ENCODE measurements at regions not wholly inside any gene's neighbourhood (a gene's known extent, or its start where the extent isn't known, plus 50 kb on each side); places are given as distances from the start of the nearest gene placed in this dataset.
"Not testable (repeated sequence)": the region's sequence is repeated elsewhere in the genome, so short reads cannot be mapped to it uniquely, and the experiment has no call there.

DNA sequence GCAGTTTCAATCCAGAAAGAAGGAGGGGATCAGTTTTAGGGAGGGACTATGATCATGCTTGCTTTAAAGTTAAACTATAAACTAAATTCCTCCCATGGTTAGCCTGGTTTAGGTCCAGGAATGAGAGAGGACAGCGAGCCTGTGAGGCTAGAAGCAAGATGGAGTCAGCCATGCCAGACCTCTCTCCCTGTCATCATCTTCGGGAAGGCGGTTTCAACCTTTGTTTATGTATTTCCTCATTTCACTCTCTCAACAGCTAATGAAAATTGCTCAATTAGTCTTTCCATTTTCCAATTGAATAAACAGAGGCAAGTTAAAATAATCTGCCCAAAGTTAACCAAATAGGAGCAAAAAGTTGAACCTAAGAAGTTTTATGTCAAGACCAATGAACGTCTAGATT lies 201.5 kb downstream of the KCNJ2 start:
- DNase-seq (ENCODE audit: low read depth, low spot score): no peak

DNA sequence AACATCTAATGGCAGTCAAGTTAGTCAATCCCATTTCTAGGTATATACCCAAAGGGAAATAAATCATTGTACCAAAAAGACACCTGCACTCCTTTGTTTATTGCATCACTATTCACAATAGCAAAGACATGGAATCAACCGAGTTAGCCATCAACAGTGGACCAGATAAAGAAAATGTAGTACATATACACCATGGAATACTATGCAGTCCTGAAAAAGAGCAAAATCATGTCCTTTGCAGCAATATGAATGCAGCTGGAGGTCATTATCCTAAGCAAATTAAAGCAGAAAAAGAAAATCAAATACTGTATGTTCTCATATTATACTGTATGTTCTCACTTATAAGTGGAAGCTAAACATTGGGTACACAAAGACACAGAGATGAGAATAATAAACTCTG lies 204.0 kb downstream of the KCNJ2 start:
- no peak for DNase-seq (ENCODE audit: low read depth, low spot score)

DNA sequence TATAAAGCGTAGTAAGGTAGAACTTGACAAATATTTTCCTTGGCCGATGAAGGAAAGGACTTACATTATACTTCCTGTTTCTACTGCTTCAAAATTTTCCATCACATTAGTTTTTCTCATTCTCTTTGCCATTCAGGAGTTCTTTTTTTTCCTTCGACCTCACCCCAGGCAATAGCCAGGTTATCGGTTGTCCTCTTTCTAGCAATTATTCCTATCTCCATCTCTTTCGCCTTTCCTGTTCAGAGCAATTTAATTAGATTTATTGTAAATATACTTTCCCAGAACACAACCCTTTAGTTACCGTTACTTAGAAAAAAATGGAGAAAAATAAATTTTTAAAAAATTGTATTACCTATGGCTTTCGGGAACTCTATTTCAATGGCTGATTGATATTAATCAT lies 205.2 kb downstream of the KCNJ2 start:
- no peak for DNase-seq (ENCODE audit: low read depth, low spot score)

DNA sequence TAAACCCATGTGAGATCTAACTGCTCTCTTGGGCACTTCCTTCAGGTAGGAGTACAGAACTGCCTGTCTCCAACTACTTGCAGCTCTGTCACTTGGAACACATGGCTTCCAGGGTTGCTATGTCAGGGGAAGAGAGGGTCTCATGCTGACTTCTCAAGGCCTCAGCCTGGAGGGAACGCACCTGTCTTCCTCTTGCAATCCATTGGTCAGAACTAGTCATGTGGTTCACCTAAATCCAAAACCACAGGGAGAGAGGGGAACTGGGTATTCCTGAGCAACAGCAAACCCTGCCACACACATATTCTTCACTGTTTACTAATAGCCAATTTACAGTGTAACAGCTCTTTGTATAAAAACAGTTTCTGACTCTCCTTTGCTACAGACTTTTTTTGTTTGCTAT lies 206.1 kb downstream of the KCNJ2 start:
- DNase-seq (ENCODE audit: low read depth, low spot score): no peak

DNA sequence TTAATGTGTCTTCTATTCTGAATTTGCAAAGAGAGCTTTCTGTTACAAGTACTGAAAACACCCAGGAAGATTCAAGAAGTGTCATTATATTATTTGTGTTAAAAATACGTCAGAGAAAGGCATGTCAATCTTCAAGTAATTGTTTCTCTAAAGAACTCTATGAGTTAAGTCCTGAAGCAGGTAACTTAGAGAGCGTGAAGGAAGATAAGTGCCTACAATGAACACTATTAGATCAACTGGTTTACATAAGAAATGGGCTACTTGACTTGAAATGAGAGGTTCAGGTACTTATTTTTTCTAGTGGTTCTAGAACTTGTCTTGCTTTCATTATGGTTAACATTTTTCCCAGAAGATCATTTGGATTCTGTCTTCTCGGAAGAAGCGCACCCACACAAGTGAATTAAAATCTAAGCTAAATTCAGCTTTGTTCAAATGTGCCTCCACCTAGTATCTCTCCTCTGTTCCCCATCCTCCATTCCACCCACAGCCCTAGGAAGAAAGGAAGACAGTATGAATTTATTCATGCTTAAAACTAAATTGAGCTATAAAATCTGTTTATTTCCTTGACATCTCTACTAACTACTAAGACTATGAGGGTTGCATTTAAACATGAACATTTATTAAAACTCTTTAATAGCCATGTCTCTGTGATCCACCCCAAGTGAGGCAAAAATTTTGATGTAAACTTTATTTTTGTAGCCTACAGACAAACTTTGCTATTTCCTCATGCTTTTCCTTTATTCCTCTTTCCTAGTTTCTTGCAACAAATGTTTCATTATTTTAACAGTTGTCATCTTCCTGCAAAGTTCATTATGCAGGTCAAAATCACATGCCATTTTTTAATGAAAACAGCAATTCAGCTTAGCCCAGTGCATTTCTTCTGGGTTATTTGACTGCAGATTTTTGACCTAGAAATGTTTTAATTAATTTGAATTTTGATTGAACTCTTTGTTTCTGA lies 206.8 kb downstream of the KCNJ2 start:
- no peak for DNase-seq (ENCODE audit: low read depth, low spot score)

DNA sequence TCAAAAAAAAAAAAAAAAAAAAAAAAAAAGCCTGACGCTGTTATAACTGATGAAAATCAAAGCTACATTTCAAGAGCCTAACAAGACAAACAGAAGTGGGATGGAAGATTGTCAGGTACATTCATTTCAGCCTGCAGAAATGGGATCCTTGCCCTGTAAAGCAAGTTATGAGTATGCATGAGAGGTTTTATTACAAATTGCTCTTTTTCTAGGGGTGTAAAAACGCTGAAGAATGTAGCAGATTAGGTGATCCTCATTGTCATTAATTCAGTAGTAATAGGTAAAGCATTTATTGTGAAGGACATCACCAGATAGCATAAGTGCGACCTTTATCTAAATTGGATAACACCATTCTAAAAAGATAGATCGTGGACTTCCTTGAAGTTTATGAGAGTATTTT lies 208.3 kb downstream of the KCNJ2 start:
- no peak for DNase-seq (ENCODE audit: low read depth, low spot score)

DNA sequence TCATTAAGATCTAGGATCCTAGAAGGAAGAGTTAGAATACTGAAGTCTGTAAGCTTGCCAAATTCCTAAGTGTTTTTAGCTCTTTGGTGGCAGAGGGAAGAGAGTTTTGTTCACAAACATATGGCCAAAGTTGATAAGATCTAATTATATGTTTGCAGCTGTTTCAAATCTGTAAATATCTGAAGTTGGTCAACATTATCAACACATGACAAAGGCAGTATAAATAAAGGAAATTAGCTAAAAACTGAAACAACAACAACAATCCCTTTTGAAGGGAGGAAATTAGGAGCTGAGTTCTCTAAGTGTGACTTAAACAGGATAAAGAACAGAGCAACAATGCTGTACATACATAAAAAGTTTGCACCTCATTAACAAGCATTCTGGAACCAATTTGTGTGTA lies 208.7 kb downstream of the KCNJ2 start:
- no peak for DNase-seq (ENCODE audit: low read depth, low spot score)

DNA sequence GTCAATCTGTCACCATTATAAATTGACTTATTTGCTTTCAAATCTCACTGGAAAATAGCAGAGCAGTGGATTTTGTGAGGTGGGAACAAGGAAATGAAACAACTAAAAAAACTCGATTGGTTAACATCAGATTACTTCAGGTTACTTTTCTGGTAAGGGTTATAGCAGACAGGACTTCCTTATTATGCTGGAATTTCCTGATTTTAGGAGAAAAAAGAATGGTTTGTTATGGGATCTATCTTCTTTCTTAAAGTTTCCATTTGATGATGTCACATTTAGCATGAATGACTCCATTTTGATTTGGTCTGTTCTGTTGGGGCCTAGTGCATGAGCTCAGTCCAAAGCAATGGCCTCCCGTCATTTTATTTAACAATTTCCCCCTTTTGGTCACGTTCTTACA lies 210.6 kb downstream of the KCNJ2 start:
- no peak for DNase-seq (ENCODE audit: low read depth, low spot score)

DNA sequence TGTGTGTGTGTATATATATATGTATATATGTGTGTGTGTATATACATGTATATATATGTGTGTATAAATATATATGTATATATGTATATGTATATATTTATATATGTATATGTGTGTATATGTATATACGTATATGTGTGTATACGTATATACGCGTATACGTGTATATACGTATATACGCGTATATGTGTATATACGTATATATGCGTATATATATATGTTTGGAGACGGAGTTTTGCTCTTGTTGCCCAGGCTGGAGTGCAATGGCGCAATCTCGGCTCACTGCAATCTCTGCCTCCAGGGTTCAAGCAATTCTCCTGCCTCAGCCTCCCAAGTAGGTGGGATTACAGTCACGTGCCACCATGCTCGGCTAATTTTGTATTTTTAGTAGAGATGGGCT lies 212.6 kb downstream of the KCNJ2 start:
- DNase-seq (ENCODE audit: low read depth, low spot score): not testable (repeated sequence)

DNA sequence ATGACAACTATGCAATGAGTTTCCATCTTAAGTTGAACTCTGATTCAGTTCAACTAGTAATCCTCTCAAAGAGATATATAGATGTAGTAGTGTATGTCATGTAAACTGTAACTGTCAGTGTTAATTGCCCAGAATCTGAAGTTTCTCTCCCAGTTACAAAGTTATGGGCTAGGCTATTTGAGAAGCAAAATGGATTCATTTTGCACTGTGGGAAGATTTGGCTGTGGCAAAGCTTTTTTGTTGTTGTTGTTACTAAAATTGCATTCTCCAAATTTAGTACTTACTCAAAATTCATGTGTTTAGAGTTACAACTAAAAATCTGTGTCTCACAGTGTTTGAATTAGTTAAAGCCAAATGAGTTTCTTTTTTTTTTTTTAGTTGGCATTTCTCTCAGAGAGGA lies 219.0 kb downstream of the KCNJ2 start:
- DNase-seq (ENCODE audit: low read depth, low spot score): no peak

DNA sequence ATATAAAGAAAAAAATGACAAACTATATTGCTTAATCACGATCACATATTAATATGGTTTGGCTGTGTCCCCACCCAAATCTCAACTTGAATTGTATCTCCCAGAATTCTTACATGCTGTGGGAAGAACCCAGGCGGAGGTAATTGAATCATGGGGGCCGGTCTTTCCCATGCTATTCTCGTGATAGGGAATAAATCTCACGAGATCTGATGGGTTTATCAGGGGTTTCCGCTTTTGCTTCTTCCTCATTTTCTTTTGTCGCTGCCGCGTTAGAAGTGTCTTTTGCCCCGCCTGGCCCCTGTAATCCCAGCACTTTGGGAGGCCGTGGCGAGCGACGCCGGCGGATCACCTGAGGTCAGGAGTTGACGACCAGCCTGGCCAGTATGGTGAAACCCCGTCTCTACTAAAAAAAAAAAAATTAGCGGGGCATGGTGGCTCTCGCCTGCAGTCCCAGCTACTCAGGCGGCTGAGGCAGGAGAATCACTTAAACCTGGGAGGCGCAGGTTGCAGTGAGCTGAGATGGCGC lies 220.0 kb downstream of the KCNJ2 start:
- DNase-seq (ENCODE audit: low read depth, low spot score): not testable (repeated sequence)

DNA sequence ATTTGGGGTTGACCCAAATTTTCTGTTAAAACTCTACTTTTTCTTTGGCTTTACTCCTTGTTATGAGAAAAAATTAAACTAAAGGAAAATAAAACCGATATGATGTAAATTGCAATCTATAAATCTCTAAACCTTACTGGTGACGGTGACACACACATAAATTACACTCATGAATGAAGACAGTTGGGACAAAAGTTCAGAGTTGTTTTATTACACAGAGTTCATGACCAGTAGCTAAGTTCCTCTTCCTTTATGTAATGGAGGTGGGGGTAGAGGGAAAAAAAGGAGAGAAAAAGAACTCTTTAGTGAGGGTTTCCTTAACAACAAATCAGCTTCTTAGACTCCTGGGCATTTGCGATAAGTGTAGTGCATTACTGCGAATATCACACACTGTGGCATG lies 220.7 kb downstream of the KCNJ2 start:
- no peak for DNase-seq (ENCODE audit: low read depth, low spot score)

DNA sequence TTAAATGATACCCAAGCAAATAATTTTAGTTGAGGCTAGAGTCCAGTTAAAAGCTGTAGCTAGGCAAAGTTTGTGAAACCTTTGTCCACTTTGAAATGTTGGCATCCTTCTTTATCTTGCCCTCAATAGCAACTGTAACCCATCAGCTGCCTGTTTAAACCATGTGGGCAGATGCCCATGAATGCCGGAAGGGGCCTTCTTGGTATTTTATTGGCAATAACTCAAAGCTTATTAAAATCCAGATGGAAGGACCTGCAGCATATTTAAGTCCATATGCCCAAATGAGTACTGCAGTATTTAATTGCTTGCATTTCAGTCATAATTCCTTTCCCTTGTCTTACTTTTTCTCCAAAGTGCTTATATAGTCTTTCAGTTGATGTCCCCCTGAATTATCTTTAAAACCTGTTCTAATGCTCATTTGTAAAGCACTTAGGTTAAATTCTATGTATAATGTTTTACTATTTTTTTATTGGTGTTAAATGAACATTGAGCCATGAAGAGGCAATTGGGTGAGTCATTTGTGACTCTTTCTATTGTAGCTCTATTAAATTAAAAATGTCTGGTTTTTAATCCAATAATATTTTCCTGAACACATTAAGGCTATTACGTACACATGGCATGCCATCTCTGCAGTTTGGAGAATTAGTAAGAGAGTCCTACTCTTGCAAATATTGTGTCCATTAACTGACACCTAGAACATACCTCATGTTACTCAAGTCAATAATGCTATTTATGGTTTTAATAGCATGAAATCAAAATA lies 225.3 kb downstream of the KCNJ2 start:
- no peak for DNase-seq (ENCODE audit: low read depth, low spot score)

DNA sequence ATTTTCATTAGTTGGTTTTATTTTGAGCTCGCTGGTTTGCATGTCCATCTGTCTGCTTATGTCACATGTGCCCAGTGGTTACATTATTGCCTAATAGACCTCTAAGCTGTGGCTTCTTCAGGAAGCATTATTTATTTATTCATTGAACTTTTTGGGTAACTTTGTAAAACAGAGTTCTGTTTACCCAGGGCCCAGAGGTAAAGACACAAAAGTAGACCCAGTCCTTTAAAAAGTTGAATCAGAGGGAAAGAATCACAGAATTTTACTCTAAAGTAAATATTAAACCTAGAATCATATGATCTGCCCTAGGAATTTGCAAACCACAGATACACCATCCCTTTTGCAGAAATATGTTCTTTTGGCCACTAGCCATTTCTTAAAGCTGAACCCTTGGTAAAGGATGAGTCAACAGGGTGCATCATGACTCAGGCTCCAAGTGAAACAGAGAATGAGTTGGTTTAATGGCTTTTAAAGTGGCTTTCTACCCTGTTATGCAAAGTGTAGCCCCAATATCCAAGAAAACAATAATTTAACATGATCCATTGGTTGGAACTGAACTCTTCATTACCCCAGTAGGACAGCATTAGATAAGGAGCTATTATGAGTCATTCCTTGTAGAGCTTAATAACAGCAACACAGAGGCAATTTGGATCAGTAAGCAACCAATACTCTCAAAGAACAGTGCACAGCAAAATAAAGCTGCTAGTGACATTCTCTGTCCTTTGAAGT lies 236.3 kb downstream of the KCNJ2 start:
- DNase-seq (ENCODE audit: low read depth, low spot score): peak; percentile 87

DNA sequence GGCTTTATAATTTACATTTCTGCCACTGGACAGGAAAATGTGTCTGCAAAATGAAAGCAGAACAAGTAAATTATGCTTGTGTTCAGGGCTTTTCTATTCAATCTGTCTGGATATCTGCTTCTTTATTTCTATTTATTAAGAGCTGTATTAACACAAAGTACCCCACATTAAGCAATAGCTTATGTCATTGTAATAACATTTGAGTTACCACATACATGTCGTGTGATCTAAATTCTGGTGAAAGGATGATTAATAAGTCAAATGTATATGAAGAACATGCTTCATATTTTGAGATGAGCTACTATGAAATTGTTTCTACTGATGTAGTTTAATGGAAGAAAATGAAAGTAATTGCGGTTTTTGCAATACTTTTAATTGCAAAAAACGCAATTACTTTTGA lies 238.2 kb downstream of the KCNJ2 start:
- no peak for DNase-seq (ENCODE audit: low read depth, low spot score)

DNA sequence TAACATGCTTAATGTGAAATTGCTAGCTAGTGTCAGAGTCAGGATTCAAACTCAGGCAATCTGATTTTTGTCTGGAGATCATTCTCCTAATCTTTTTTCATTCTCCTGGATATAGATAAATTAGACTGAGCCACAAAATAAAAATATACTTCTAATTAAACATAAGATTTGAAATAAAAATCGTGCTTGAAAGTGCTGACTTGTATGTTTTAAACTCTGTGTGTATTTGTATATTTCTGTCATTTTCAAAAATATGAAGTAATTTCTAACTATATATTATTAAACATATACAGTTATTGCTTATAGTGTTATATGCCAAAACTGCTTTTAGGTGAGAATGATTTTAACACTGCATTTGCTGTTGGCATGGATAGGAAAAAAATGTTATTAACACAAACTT lies 239.4 kb downstream of the KCNJ2 start:
- no peak for DNase-seq (ENCODE audit: low read depth, low spot score)

DNA sequence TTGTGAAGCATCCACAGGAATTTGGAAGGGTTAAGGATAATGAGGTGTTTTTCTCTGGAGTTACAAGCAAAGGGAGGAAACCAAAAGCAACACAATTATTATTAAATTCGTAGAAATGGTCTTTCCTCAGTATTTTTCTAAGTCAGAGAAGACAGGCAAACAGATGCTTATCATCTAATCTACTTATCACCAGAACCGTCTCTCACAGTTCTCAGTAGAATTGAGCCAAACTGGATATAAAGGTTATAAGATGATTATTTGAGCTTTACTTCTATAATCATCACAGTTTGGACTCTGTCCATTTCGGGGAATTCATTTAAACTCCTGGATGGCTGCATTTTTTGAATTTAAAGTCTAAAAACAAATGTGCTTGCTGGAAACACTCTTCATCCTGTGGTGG lies 245.0 kb downstream of the KCNJ2 start:
- no peak for DNase-seq (ENCODE audit: low read depth, low spot score)

DNA sequence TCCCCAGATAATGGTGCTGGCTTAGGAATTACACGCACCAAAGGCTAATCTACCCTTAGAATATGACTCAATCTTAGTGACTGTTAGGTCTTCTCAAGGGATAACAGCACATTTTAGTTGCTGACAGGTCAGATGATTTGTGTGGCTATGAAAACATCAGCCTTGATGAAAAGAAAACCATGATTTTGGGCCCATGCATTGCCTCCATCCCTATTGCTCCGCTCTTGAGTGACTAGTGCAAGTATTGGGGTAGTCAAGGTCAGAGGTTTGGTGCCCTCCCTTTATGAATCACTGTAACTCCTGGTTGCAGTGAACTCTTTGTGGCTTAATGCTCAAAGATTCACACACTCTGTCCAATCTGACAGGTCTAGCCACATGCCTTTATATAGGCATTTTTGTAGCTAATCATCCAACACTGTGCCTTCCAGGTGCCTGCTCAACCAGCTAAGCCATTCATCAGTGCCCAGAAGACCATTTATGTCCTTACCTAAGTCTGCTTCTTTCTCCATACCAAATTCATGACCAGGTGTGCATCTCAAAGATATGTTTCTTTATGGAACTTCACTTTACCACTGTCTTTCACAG lies 251.6 kb downstream of the KCNJ2 start:
- DNase-seq (ENCODE audit: low read depth, low spot score): no peak

DNA sequence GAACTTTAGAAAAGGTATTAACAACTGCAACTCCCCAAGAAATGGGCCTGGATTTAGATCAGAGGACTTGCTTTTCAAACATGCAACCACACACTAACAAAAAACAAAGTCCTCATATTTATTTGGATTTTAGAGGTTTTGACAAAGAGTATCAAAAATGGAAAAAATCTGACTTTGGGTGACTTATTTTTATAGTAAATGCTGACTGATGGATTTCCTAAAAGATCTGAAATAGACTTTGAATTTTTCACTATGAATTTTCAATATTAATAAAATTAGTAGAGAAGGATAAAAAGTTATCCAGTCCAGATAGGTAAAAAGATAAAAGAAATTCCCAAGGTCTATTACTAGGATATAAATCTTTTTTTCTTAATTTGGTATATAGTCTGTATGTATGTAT lies 253.5 kb downstream of the KCNJ2 start:
- no peak for DNase-seq (ENCODE audit: low read depth, low spot score)

DNA sequence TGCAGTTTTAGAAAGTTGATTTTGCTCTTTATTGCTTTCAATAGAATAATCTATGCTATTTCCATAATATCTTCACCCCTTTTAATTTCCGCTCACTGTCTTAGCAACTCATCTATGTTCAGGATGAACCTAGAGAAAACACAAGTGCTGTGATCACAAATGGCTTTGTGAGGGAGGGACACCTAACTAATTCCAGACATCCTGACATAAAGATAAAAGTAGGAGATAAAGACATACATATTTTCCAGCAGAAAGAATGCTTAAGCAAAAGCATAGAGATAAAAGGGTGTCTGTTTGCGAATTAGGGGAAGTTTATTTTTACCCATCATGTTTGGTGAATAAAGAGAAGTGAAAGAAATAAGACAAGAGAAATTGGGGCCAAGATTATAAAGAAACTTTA lies 254.2 kb downstream of the KCNJ2 start:
- no peak for DNase-seq (ENCODE audit: low read depth, low spot score)

DNA sequence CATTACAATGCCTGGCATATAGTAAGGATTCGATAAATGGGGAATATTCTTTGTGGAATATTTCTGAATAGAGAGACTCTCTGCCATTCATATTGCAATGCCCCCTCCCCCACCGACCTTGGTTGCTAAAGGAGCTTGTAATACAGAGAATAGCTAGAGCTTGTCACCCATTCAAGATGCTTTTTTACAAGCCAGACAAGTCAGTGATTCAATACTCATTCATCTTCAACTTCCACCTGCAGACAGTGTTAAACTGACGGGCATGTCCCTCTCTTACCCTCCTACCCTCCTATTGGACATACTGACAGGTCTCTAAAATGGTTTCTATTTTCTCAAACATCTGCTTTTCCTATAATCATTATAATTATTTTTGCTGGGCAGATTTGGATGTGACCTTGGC lies 257.4 kb downstream of the KCNJ2 start:
- no peak for DNase-seq (ENCODE audit: low read depth, low spot score)
